Fibroblast of skin of scalp (primary cell): ENCODE measurements at regions not wholly inside any gene's neighbourhood (a gene's known extent, or its start where the extent isn't known, plus 50 kb on each side); places are given as distances from the start of the nearest gene placed in this dataset.

Experiments
- DNase-seq: peaks from one replicate; pipeline ENCODE4 v3.0.0-alpha.2; 2013

DNA sequence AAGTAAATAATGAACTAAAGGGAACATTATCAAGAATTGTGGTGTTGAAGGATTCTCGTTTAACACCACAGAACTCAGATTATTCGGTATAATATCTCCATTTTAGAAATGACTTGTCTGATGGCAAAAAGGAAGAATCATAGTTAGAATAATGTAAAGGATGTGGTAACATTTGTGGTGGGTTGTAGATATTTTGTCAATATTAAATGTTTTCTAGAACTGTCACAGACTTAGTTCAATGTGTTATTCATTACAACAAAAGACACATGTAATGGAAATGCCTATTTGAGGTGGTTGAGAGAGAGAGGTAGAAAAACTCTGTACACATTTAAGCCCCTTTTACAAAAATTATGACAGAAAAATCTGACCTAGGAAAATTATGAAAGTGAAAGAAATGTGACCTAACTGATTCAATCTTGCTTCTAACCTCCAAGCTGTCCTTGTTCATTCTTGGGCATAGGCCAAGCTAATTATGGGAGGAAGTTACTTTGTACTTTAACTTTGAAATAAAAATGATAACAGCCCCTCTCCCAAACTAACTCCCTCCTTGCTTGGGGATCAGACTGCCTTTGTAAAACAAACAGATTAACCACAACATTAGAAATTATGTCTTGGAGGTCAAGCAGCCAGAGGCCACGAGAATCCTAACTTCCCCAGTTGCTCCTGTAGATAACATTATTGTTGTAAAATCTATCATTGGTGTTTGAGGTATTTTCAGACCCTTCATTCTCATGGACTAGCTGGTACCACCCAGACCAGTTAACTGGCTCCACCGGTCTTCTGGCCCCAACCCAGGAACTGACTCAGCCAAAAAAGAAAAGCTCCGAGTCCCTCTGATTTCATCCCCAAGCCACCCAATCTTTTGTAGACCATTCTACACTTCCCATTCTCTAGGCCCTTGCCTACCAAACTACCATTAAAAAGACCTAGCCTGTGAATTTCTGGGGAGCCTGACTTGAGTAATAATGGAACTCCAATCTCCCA, 1287.8 kb upstream of the CDH8 start:
- peak; percentile 25 for DNase-seq

DNA sequence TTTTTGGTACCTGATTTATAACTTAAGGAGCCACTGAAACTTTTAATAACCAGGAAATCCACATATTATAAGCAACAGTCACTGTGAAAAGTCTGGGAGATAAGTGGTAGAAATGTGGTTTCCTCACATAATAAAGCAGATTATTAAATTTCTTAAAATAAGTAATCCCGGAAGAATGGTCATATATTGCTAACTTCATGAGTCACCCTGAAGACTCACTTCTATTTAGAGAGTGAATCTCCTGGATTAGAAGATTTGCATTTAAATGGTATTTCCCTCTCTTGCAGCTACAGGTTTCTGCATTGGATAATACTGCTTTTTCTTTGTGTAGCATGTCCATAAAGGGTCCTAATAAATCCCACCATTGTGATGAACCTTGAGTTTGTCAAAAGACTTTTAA, 1286.8 kb upstream of the CDH8 start:
- peak; percentile 63 for DNase-seq

DNA sequence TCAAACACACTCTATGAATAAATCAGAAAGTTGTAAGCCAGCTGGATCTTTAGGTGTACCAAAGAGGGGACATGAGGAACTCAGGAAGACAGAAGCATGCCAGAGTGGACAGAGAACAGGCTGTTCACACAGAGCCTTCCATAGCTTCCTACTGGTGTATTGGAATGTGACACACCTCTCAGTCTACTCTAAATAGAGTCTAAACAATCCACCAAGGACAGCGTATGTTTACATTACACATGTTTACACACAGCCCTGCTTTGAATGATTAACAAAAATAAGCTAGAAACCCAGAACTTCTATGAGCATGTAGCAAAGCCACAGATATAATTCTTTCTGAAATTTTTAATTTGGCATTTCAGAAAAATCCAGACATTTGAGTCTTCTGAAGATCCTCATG, 1279.0 kb upstream of the CDH8 start:
- no peak for DNase-seq

DNA sequence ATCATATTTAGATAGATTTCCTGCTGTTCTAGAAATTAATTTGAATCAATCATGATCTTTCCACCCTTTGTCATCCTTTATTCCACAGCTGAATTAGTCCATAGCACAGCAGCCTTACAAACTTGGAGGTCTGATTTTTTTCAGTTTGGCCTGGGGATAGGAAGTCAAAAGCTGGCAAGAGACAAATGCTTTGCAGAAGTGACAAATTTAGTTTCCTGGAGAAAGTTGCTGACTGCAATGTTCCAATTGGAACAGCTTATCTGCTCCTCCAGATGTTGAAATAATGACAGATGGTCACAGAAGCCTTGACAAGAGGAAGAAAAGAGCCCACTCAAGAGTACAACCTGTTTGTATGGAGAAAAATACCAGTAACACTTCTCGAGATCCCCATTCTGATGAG, 1276.1 kb upstream of the CDH8 start:
- no peak for DNase-seq

DNA sequence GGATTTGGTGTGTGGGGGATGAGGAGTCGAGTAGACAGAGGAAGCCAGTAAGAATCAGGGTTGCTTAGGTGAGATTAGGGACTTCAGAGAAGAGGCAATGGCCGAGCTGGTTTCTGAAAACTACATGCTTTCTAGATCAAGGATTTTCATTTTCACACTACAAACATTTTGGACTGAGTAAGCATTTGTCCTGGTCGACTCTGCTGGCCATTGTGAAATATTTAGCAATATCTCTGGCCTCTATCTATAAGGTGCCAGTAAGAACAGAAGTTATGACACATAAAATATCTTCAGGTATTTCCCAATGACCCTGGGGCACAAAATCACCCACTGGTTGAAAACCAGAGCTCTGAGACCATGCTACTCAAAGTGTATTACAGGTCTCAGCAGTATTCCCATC, 1275.1 kb upstream of the CDH8 start:
- DNase-seq, result no peak

DNA sequence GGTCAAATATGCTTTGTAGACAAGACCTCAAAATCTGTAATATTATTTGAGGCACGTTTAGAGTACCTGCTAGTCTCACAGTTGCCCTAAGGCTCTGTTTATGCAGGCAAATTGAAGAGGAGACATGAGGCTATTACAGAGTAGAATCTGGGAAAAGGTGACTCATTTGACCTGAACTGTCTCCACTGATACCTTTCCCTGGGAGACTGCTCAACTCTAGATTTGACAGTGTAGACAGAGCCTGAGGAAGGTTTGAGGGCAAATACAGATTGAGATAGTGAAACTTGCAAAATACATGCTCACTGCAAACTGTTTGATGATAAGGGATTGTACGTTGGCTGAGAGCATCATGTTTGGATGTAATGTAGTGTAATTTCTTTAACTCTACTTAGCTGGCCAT, 1266.6 kb upstream of the CDH8 start:
- no peak for DNase-seq

DNA sequence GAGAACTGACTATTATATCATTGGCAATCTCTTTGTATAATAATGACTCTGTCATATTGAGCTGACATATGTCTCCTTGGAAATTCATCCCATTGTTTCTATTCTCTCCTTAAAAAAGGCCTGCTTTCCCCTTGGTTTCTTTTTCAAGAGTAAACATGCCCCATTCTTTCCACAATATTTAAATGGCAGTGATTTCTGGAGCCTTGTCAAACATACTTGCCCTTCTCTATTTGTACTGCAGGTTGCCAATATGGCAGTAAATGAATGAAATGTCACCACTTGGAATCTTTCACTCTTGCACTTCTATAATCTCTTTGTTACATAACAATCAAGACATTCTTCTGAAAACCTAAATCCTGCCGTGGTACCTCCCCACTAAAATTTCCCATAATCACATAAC, 1265.1 kb upstream of the CDH8 start:
- no peak for DNase-seq

DNA sequence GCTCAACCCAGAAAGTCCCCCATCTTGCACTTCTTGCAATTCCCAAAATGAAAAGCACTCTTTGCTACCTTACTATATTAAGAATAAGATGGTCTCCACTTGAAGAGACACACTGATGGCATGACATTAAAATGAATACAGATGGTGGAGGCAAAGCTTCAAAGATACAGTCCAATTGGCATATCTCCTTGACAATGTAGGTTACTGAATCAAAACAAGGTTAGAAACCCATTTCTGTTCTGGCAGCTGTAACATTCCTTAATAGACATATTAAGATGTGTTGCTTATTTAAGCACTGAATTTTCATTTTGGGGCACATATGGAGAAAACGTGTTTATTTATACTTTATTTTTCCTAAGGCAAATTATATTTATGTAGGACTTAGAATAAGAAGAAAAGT, 1262.8 kb upstream of the CDH8 start:
- DNase-seq, result no peak

DNA sequence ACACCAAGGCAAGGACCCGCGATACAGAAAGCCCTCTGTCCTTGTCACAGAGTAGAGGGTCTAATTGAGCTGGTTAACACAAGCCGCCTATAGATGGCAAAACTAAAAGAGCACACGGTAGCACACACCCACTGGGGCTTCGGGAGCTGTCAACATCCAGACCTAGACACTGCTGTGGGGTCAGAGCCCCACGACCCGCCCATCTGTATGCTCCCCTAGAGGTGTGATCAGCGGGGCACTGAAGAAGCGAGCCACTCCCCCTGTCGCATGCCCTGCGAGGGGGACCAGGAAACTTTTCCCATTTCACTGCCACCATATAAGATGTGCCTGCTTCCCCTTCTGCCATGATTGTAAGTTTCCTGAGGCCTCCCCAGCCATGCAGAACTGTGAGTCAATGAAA, 1255.8 kb upstream of the CDH8 start:
- DNase-seq, result no peak

DNA sequence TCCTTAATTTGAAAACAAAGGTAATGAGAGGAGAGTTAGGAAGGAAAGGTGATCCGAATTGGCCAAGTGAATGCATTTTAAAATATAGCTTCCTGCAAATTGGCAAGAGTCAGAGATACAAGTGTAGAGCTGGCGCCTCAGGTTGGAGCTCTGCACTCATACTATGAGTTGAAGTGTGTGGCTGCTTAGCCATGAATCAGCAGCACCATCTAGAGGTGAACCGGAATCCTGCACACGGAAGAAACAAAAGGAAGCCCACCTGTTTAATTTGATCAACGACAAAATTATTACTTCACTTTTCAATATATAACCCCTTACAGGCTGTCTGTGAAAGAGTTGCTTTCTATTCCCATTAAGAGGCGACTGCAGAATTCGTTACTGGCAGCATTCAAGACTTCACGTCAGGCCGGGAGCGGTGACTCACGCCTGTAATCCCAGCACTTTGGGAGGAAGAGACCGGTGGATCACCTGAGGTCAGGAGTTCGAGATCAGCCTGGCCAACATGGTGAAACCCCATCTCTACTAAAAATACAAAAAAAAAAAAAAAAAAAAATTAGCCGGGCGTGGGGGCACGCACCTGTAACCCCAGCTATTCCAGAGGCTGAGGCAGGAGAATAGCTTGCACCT, 1253.7 kb upstream of the CDH8 start:
- peak; percentile 37 for DNase-seq

DNA sequence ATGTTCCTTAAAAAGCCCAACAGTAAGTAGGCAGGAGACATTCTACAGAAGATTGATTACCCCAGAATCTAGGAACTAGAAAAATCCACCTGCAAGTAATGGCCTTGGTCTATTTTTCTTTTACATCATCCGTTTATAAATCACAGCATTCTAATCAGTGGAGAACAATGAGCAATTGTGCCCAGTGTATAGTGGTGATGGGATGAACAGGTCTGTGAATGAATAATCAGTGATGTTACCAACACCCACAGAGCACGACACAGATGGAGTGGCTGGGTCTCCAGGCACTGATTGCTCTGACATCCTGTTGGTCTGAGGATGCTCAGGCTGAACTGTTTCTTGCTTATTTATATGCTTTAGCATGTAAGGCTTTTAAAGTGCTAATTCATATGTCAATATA, 1251.2 kb upstream of the CDH8 start:
- DNase-seq, result no peak

DNA sequence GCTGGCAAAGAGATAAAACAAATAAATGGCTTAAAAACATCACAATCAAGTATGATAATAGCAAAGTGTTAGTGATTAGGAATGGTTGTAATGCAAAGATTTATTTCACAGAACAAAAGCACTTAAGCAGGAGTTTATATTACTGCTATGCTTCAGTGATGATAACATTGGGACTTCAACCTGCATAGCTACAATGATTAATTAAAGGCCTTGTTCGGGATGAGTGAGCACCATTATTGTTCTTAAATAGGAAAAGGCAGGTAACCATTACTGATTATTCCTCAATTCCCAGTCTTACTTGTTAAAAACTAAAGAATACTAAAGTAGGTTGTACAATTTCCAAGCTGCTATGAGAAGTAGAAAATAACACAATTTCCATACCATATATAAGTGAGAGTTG, 1247.5 kb upstream of the CDH8 start:
- no peak for DNase-seq

DNA sequence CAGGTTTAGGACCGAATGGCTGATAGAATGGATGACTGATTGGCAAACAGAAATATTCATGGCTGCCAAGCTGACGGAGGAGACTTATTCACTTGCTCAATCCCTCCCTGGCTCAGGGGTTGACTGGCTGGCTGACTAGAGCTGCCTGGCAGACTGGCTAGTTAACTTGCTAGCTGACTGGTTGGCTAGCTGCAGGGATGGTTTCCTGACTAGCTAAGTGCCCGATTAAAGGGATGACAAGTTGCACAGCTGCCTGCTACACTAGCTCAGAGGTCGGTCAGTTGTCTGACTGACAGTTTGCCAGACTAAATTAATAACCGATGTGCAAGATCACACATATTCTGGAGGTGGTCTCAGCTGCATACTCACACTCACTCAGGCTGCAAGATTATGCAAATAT, 1208.4 kb upstream of the CDH8 start:
- no peak for DNase-seq

DNA sequence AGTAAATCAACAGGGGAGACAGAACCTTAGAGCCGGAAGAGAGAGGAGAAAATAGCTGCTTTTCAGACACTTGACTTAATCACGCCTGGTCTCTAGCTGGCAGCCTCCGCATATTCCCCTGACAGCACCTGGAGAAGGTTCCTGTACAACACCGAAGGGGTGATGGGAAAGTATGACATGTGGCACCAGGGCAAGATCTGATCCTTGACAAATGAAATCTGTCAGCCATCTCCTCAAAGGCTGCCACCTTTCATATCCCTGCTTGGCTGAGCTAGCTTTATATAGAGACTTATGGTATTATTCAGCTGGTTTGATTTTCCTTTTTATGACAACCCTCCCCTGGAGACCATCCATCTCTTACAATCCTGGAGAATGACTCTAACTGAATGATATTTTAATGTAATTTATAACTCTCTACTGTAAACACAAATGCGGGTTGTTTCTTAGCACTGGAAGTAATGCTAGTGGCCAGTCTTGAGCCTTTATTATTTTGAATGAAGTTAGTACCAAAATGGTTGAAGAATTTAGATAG, 1205.3 kb upstream of the CDH8 start:
- no peak for DNase-seq

DNA sequence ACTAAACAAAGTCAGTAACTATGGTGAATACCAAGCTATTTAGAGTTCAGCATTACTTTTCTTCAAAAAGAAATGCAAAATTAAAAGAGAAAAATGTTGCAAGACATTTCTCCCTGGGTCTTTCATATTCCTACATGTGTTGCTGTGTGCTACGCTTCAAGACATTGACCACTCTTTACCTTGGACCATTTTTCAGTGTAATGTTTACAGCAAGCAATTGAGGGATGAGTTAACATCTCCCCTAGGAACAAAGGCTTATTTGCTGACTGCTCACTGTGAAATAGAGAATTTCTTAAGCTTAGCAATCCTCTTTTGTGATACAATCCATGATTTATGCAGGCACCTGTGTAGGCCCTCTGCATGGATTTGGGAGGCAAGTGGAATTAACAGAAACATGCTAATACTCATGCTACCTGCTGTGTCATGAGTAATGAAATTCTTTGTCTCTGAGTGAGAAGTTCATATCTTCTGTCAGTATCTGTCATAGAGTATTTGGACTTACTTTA, 1202.9 kb upstream of the CDH8 start:
- DNase-seq, result no peak

DNA sequence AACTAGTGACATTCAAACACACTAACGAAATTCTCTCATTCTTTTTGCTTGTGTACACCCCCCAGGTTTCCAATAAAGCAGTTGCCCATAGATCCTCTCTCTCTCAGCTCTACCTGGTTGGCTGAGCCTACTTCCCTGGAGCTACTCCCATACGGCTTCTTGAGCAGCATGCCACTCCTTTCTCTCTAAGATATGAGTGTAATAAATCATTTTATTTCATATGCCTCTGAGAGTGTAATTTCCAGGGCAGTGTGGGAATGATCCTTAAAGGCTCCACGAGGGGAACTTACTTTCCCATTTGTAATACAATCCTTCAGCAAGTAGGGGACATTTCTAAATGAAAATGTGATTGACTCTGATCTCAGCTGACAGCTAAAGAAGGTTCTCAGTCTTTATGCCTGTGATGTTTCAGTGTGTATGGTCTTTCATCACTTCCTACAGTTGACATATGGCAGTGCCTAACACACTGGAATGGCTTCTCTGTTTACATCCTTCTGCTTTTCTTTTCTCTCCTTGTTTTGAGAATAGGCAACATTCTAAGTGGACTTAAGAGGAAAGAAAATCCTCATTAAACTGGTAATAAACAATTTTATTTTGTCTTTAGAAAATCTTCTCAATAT, 1194.3 kb upstream of the CDH8 start:
- DNase-seq, result no peak

DNA sequence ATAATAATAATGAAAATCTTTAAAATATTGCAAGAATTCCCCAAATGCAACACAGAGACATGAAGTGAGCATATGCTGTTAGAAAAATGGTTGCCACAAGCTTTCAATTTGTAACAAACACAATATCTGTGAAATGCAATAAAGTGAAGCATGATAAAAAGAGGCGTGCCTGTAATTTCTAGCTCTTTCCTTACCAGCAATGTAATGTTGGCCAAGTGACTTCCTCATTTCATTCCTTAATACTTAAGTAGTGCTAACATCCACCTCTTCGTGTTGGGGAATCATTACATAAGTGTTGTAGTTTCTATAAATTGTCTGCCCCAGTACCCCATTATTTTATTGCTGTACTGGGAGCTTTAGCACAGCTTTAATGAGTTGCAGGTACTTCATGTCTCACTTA, 1192.0 kb upstream of the CDH8 start:
- no peak for DNase-seq

DNA sequence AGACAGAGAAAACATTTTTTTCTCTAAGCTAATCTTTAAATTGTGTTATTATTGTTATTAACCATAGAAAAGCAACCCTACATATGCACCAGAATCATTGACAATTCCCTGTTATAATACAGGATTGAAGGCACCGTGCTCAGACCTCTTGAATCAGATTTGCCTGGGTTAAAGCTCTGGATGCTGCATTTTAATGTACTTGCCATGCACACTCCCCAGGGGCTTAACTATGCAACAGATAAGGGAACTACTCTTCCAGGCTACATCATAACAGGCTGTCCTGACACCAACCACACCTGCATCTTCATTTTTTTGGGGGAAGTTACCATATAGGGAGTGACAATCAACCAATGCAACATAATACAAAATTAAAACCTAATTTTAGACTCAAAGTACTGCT, 1187.6 kb upstream of the CDH8 start:
- no peak for DNase-seq

DNA sequence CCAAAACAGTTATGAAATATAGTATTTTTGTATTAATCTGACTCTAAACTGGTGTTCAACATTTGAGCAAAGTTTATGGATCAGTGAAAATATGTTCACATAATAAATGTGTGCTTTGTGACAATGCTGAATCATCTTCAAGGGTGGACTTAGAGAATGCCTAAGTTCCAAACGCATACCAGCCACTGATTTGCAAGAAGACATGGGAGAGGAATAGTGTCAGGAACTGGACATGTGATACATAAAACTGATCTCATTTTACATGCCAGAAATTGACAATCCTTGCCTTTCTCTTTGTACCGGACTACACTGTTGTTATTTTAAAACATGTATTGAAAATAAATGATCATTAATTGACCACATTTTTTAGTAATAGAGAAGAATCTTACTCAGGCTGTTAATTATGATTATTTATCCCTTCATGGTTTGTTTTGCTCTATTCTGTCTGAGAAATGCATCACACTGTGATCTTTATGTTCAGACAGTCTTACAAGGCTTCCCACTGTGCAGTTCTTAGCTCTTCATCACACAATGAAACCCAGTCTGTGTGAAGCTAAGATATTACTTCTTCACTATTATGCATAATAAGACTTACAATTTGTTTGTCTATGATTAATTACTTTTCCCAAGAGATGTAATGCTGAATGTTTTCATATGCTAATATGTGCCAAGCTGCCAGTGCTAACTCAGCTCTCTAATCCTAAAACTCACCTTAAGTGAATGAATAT, 1180.6 kb upstream of the CDH8 start:
- DNase-seq, result peak; percentile 0

DNA sequence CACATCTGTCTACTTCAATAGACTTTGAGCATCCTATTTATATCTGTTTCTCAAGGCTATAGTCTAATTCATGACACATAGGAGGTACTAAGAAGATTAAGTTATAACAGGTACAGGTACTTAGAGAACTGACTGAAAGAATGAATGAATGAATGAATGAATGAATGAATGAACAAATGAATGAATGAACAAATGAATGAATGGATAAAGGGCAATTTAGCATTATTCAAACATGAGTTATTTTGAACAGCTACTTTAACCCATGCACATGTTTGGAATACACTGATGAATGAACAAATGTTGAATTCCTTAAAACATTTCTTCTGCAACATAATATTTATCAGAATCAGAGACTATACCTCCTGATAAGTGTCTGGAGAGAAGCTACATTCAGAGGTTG, 1165.6 kb upstream of the CDH8 start:
- no peak for DNase-seq

DNA sequence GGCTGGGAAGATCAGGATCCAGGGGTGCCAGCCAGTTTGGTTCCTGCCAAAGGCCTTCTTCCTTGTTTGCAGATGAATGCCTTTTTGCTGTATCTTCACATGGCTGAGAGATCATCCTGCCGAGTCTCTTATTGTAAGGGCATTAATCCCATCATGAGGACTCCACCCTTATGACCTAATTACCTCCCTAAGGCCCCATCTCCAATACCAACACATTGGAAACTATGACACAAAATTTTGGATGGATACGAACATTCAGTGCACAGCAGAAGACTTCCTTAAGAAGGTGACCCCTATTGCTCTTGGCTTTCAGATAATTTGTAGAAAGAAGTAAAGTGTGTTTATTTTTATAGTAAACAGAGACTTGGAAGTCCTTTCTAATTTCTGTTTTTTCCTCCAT, 1164.7 kb upstream of the CDH8 start:
- DNase-seq, result no peak

DNA sequence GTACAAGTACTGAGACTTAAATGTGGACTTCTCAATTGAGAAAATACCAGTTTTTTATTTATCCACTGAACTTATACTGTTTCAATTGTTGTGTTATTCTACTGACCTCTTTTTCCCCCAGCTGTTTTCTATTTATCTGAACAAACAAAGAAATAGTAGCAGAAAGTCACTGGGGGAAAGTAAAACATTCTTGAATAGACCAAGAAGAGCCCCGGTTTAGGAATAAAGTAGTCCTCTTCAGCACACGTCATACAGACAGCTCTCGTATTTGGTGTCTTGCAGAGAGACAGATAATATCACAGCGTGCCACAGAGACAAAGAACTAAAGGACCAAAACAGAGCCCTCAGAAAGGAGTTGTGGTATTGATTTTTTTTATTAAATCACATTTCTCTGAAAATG, 1159.1 kb upstream of the CDH8 start:
- DNase-seq, result no peak

DNA sequence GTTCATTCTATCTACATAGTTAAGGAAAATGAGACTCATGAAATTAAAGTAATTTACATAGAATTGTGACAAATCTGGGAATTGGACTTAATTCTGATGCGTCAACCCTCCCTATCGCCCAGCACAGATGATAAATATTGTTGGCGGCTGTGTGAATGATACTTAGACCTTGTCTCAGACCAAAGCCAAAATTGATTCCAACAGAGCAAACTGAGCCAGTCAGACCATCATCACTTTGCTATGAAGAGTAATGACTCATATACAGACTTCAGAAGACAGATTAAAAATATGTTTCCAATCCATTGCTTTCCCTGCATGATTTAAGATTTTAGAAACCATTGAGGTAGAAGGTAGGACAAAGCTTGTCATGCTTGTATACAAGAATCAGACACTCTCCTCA, 1156.7 kb upstream of the CDH8 start:
- peak; percentile 46 for DNase-seq
